ENCODE measurements at regions not wholly inside any gene's neighbourhood (a gene's known extent, or its start where the extent isn't known, plus 50 kb on each side); places are given as distances from the start of the nearest gene placed in this dataset.

- Histone ChIP-seq H3F3A (ENCODE audit: insufficient read depth, low read length) (no peaks in the 10 kb centered on the region), H3K4me1 (ENCODE audit: low read length) (no peaks in the 10 kb centered on the region), H3K4me2 (ENCODE audit: low read depth, low read length) (no peak overlapping the region), H3K4me3 (ENCODE audit: low read length) (no peak overlapping the region), H3K27me3 (replicated peaks; ENCODE audit: insufficient read depth, low read length) (no peaks in the 10 kb centered on the region), H3K79me2 (ENCODE audit: low read length) (no peaks in the 10 kb centered on the region), H3K36me3 (replicated peaks; ENCODE audit: insufficient read depth, low read length) (no peaks in the 10 kb centered on the region), H3K9me3 (replicated peaks; ENCODE audit: insufficient read depth, low read length) (no peaks in the 10 kb centered on the region), H3K9ac (ENCODE audit: low read length) (no peak overlapping the region), H3K27ac (ENCODE audit: low read length) (no peak overlapping the region), H2AFZ (ENCODE audit: low read length) (no peak overlapping the region), H3K9me2 (replicated peaks; ENCODE audit: insufficient read depth, low read length) (no peaks in the 10 kb centered on the region), H4K20me1 (ENCODE audit: insufficient read depth, low read length) (no peaks in the 10 kb centered on the region)
- TF ChIP-seq CTCF (IDR thresholded peaks at IDR 0.05; ENCODE audit: low read length) (no peak), EZH2 (optimal IDR thresholded peaks at IDR 0.05; ENCODE audit: low read depth, low read length) (no peak), EZH2phosphoT487 (IDR thresholded peaks at IDR 0.05; ENCODE audit: low read length) (no peak)
- DNase-seq = no peak
Observed at GRCh38 chr4:104345598-104346242, 149.0 kb downstream of the CXXC4 start.

GRCh38 chr4:104344342-104344980, 150.2 kb downstream of the CXXC4 start:
- Histone ChIP-seq H3K4me1 (ENCODE audit: low read length) (no peaks in the 10 kb centered on the region), H3K4me3 (ENCODE audit: low read length) (no peak overlapping the region), H2AFZ (ENCODE audit: low read length) (no peak overlapping the region), H3K9ac (ENCODE audit: low read length) (no peak overlapping the region), H3K79me2 (ENCODE audit: low read length) (no peaks in the 10 kb centered on the region), H3K36me3 (replicated peaks; ENCODE audit: insufficient read depth, low read length) (no peaks in the 10 kb centered on the region), H3K4me2 (ENCODE audit: low read depth, low read length) (no peak overlapping the region), H3F3A (ENCODE audit: insufficient read depth, low read length) (no peaks in the 10 kb centered on the region), H3K27me3 (replicated peaks; ENCODE audit: insufficient read depth, low read length) (no peaks in the 10 kb centered on the region), H3K27ac (ENCODE audit: low read length) (no peak overlapping the region), H3K9me2 (replicated peaks; ENCODE audit: insufficient read depth, low read length) (no peaks in the 10 kb centered on the region), H4K20me1 (ENCODE audit: insufficient read depth, low read length) (no peaks in the 10 kb centered on the region), H3K9me3 (replicated peaks; ENCODE audit: insufficient read depth, low read length) (no peaks in the 10 kb centered on the region)
- no peak for DNase-seq
- TF ChIP-seq EZH2phosphoT487 (IDR thresholded peaks at IDR 0.05; ENCODE audit: low read length) (no peak), CTCF (IDR thresholded peaks at IDR 0.05; ENCODE audit: low read length) (no peak), EZH2 (optimal IDR thresholded peaks at IDR 0.05; ENCODE audit: low read depth, low read length) (no peak)

GRCh38 chr4:104334410-104334809, 160.3 kb downstream of the CXXC4 start:
- Histone ChIP-seq H3K9me2 (replicated peaks; ENCODE audit: insufficient read depth, low read length) (no peaks in the 10 kb centered on the region), H3K36me3 (replicated peaks; ENCODE audit: insufficient read depth, low read length) (no peaks in the 10 kb centered on the region), H3K27me3 (replicated peaks; ENCODE audit: insufficient read depth, low read length) (no peaks in the 10 kb centered on the region), H3K4me1 (ENCODE audit: low read length) (no peaks in the 10 kb centered on the region), H3K27ac (ENCODE audit: low read length) (no peak overlapping the region), H3K79me2 (ENCODE audit: low read length) (no peaks in the 10 kb centered on the region), H3K9me3 (replicated peaks; ENCODE audit: insufficient read depth, low read length) (no peaks in the 10 kb centered on the region), H3K4me2 (ENCODE audit: low read depth, low read length) (no peak overlapping the region), H3F3A (ENCODE audit: insufficient read depth, low read length) (no peaks in the 10 kb centered on the region), H3K4me3 (ENCODE audit: low read length) (no peak overlapping the region), H3K9ac (ENCODE audit: low read length) (no peak overlapping the region), H2AFZ (ENCODE audit: low read length) (no peak overlapping the region), H4K20me1 (ENCODE audit: insufficient read depth, low read length) (no peaks in the 10 kb centered on the region)
- no peak for DNase-seq
- no peak for TF ChIP-seq EZH2 (optimal IDR thresholded peaks at IDR 0.05; ENCODE audit: low read depth, low read length)
- TF ChIP-seq EZH2phosphoT487 (IDR thresholded peaks at IDR 0.05; ENCODE audit: low read length) = no peak
- TF ChIP-seq CTCF (IDR thresholded peaks at IDR 0.05; ENCODE audit: low read length) = no peak

Data from MM.1S (cell line).